SK-N-SH (cell line): ENCODE measurements at regions not wholly inside any gene's neighbourhood (a gene's known extent, or its start where the extent isn't known, plus 50 kb on each side); places are given as distances from the start of the nearest gene placed in this dataset.

Experiments
- CTCF ChIA-PET: fragments of 300-600, 350-600 bp; formaldehyde crosslinking; extraction: SDS; loops from one replicate; lab custom pipeline; 2021; lab: Yijun Ruan, JAX
- POLR2A ChIA-PET: fragments of 350-600 bp; sonication (Branson Sonifier 250); formaldehyde crosslinking; extraction: SDS; loops from one replicate; lab custom pipeline; 2020; ENCODE audit warnings: antibody characterized with exemption, inconsistent platforms; lab: Yijun Ruan, JAX
- DNase-seq: peaks from one replicate; pipeline ENCODE4 v3.0.0; 2012
- H2AFZ ChIP-seq: fragments of 200-600 bp; sonication (generic); 2 replicates; pipeline ENCODE4 v1.8.1; 2016; ENCODE audit warnings: antibody characterized with exemption, mild to moderate bottlenecking, low read depth
- H3F3A ChIP-seq: fragments of 200-600 bp; sonication (generic); replicated peaks from 2 replicates; pipeline ENCODE3; 2016; ENCODE audit warnings: antibody characterized with exemption, mild to moderate bottlenecking; ENCODE audit not compliant: insufficient read depth
- H3K27ac ChIP-seq, 2 experiments: fragments of 200-500 bp in 1 of 2; fragments of 200-600 bp in 1 of 2; sonication (Bioruptor generic) in 1 of 2; sonication (generic), shearing (Covaris generic) in 1 of 2; 2 replicates each; pipeline versions ENCODE4 v1.5.1 to v1.6.1; 2014 to 2016; ENCODE audit warnings: low read depth in 2 of 2, inconsistent platforms in 1 of 2, low read length in 1 of 2, mild to moderate bottlenecking in 1 of 2, mixed read lengths in 1 of 2
- H3K27me3 ChIP-seq: fragments of 200-600 bp; sonication (generic), shearing (Covaris generic); 2 replicates; pipeline ENCODE4 v1.6.1; 2016; ENCODE audit warnings: mixed run types; ENCODE audit not compliant: insufficient read depth
- H3K36me3 ChIP-seq, 2 experiments: fragments of 200-500 bp in 1 of 2; fragments of 200-600 bp in 1 of 2; sonication (Bioruptor generic) in 1 of 2; sonication (generic) in 1 of 2; replicated peaks in 1 of 2; 2 replicates each; pipeline versions ENCODE3 to v1.5.1; 2014 to 2016; ENCODE audit warnings: low read length in 1 of 2, mild to moderate bottlenecking in 1 of 2; ENCODE audit not compliant: insufficient read depth in 2 of 2, control insufficient read depth in 1 of 2
- H3K4me1 ChIP-seq, 2 experiments: fragments of 200-500 bp in 1 of 2; fragments of 200-600 bp in 1 of 2; sonication (Bioruptor generic) in 1 of 2; sonication (generic), shearing (Covaris generic) in 1 of 2; 2 replicates each; pipeline versions ENCODE4 v1.5.1 to v1.6.1; 2014 to 2016; ENCODE audit warnings: low read depth in 1 of 2, low read length in 1 of 2, mixed run types in 1 of 2; ENCODE audit not compliant: insufficient read depth in 2 of 2, control insufficient read depth in 1 of 2
- H3K4me2 ChIP-seq: fragments of 200-600 bp; sonication (generic), shearing (Covaris generic); 2 replicates; pipeline ENCODE4 v1.6.1; 2017; ENCODE audit warnings: mixed run types
- H3K4me3 ChIP-seq, 2 experiments: fragments of 200-500 bp in 1 of 2; fragments of 200-600 bp in 1 of 2; sonication (Bioruptor generic) in 1 of 2; sonication (generic), shearing (Covaris generic) in 1 of 2; 2 replicates each; pipeline versions ENCODE4 v1.5.1 to v1.8.1; 2014 to 2016; ENCODE audit warnings: low read depth in 2 of 2, inconsistent platforms in 1 of 2, low read length in 1 of 2, mild to moderate bottlenecking in 1 of 2, mixed read lengths in 1 of 2, moderate library complexity in 1 of 2
- H3K79me2 ChIP-seq: fragments of 200-600 bp; sonication (generic); 2 replicates; pipeline ENCODE4 v1.8.1; 2017; ENCODE audit warnings: mild to moderate bottlenecking; ENCODE audit not compliant: insufficient read depth
- H3K9ac ChIP-seq: fragments of 200-600 bp; sonication (generic); 2 replicates; pipeline ENCODE4 v1.6.1; 2017; ENCODE audit warnings: mixed run types
- H3K9me2 ChIP-seq: fragments of 200-600 bp; sonication (generic); 2 replicates; pipeline ENCODE4 v1.6.1; 2017; ENCODE audit warnings: mixed run types
- H3K9me3 ChIP-seq: fragments of 200-600 bp; sonication (generic); 2 replicates; pipeline ENCODE4 v1.6.1; 2017; ENCODE audit warnings: mixed run types, mild to moderate bottlenecking, moderate library complexity
- H4K20me1 ChIP-seq: fragments of 200-600 bp; sonication (generic); 2 replicates; pipeline ENCODE4 v1.6.1; 2017; ENCODE audit warnings: mild to moderate bottlenecking, mixed run types; ENCODE audit not compliant: insufficient read depth
- ELF1 ChIP-seq: IDR thresholded peaks from 2 replicates; pipeline ENCODE4 v1.4.0; 2012
- GABPA ChIP-seq: IDR thresholded peaks from 2 replicates; pipeline ENCODE4 v1.4.0; 2012; ENCODE audit warnings: low read depth, mild to moderate bottlenecking
- GATA2 ChIP-seq: sonication (generic); formaldehyde crosslinking; IDR thresholded peaks from 2 replicates; pipeline ENCODE4 v1.5.0; 2020; ENCODE audit warnings: mild to moderate bottlenecking, missing genetic modification reagents
- MEF2A ChIP-seq: IDR thresholded peaks from 2 replicates; pipeline ENCODE4 v1.4.0; 2012; ENCODE audit warnings: low read depth, borderline replicate concordance
- POLR2AphosphoS5 ChIP-seq: IDR thresholded peaks from 2 replicates; pipeline ENCODE4 v1.6.1; 2012; ENCODE audit warnings: low read depth, low read length
- RAD21 ChIP-seq: IDR thresholded peaks from 2 replicates; pipeline ENCODE4 v1.6.1; 2012; ENCODE audit warnings: mild to moderate bottlenecking, low read length
- RFX5 ChIP-seq: IDR thresholded peaks from 2 replicates; pipeline ENCODE4 v1.6.1; 2012; ENCODE audit warnings: mild to moderate bottlenecking, improper control_type of control experiment, low read length
- RXRA ChIP-seq: IDR thresholded peaks from 2 replicates; pipeline ENCODE4 v1.4.0; 2012; ENCODE audit warnings: low read depth, mild to moderate bottlenecking, borderline replicate concordance
- TAF1 ChIP-seq: IDR thresholded peaks from 2 replicates; pipeline ENCODE4 v1.6.1; 2012; ENCODE audit warnings: low read depth, mild to moderate bottlenecking, low read length, moderate library complexity, borderline replicate concordance
- TEAD4 ChIP-seq: IDR thresholded peaks from 2 replicates; pipeline ENCODE4 v1.4.0; 2012; ENCODE audit warnings: mild to moderate bottlenecking, borderline replicate concordance; ENCODE audit not compliant: insufficient read depth
- YY1 ChIP-seq: IDR thresholded peaks from 2 replicates; pipeline ENCODE4 v1.4.0; 2012; ENCODE audit warnings: low read depth, mild to moderate bottlenecking
- WGBS: methylation state at CpG from one replicate; pipeline ENCODE4 v1.1.6; 2017; ENCODE audit warnings: low lambda C conversion rate; 5-methylcytosine and 5-hydroxymethylcytosine counted together
- TF ChIP-seq, protein P1 (sequence below): IDR thresholded peaks from 2 replicates; pipeline ENCODE4; 2012
- TF ChIP-seq, protein P2 (sequence below): fragments of 150-350 bp; IDR thresholded peaks from 2 replicates; pipeline ENCODE4 v1.6.1; 2016; ENCODE audit warnings: mild to moderate bottlenecking, low read depth, low read length
- TF ChIP-seq, protein P3 (sequence below): fragments of 150-350 bp; IDR thresholded peaks from 2 replicates; pipeline ENCODE4 v1.6.1; 2017; ENCODE audit warnings: antibody characterized with exemption, low read length, low read depth, borderline replicate concordance
- TF ChIP-seq, protein P4 (sequence below): IDR thresholded peaks from 2 replicates; pipeline ENCODE4 v1.4.0; 2012; ENCODE audit warnings: low read depth, borderline replicate concordance

DNA sequence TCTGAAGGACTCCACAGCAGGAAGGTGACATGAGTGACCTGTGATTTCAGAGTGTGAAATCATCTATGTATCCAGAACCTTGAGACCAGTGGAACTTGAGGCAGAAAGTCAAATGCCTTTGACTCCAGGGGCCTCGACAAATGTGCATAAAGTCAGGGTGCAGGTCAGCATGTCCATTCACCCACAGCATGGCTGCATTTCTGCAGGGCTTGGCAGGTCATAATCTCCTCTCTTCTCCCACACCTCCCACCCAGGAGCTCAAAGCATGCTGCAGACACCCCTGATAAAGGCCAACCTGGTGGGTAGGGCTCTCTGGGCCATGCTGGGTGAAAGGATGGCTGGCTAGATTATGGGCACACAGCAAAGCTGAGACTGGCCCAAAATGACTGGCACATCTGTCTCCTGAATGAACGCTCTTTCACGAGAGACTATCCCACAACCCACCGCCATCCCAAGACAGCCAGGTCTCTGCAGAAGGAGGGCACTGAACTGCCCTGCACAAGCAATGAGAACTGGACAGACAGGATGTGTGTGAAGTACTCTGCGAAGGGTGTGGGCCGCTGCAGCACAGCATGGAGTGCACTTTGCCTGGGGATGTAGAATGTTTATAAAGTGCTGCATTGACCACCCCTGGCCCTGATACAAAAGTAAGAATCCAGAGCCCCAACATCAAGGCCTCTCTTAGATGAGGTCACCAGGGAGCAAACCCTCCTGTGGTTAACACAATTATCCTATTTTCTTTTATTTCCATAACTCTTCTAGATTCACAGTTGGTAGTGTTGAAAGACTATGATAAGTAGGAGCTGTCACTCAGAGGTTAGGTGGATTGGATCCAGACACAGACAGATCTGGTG is 78.2 kb upstream of the NXT1 start:
- 27% methylated on average over 5 of the region's 6 CpGs for WGBS
- H3K27me3 ChIP-seq = peaks cover 18% of the 10 kb centered on the region
- H3K27ac ChIP-seq = no peak overlapping the region
- POLR2A ChIA-PET = no interaction called here
- no peak overlapping the region for H3K9ac ChIP-seq
- no peaks in the 10 kb centered on the region for H3K4me1 ChIP-seq
- CTCF ChIA-PET = no interaction called here
- peaks cover 0 to 4% of the 10 kb centered on the region in 2 experiments for H3K36me3 ChIP-seq
- H3K79me2 ChIP-seq = no peaks in the 10 kb centered on the region
- H3K9me2 ChIP-seq = no peaks in the 10 kb centered on the region
- no peak overlapping the region for H2AFZ ChIP-seq
- TF ChIP-seq RFX5 (no peak), YY1 (no peak), TEAD4 (no peak), GATA2 (no peak), POLR2AphosphoS5 (no peak), GABPA (no peak), RAD21 (no peak), ELF1 (no peak)
- TF ChIP-seq, protein P1, sequence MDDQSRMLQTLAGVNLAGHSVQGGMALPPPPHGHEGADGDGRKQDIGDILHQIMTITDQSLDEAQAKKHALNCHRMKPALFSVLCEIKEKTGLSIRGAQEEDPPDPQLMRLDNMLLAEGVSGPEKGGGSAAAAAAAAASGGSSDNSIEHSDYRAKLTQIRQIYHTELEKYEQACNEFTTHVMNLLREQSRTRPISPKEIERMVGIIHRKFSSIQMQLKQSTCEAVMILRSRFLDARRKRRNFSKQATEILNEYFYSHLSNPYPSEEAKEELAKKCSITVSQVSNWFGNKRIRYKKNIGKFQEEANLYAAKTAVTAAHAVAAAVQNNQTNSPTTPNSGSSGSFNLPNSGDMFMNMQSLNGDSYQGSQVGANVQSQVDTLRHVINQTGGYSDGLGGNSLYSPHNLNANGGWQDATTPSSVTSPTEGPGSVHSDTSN = no peak
- TF ChIP-seq, protein P2, sequence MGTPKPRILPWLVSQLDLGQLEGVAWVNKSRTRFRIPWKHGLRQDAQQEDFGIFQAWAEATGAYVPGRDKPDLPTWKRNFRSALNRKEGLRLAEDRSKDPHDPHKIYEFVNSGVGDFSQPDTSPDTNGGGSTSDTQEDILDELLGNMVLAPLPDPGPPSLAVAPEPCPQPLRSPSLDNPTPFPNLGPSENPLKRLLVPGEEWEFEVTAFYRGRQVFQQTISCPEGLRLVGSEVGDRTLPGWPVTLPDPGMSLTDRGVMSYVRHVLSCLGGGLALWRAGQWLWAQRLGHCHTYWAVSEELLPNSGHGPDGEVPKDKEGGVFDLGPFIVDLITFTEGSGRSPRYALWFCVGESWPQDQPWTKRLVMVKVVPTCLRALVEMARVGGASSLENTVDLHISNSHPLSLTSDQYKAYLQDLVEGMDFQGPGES = no peak
- TF ChIP-seq, protein P3, sequence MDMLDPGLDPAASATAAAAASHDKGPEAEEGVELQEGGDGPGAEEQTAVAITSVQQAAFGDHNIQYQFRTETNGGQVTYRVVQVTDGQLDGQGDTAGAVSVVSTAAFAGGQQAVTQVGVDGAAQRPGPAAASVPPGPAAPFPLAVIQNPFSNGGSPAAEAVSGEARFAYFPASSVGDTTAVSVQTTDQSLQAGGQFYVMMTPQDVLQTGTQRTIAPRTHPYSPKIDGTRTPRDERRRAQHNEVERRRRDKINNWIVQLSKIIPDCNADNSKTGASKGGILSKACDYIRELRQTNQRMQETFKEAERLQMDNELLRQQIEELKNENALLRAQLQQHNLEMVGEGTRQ = no peak
- TF ChIP-seq, protein P4, sequence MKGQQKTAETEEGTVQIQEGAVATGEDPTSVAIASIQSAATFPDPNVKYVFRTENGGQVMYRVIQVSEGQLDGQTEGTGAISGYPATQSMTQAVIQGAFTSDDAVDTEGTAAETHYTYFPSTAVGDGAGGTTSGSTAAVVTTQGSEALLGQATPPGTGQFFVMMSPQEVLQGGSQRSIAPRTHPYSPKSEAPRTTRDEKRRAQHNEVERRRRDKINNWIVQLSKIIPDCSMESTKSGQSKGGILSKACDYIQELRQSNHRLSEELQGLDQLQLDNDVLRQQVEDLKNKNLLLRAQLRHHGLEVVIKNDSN = no peak
- no peaks in the 10 kb centered on the region for H3F3A ChIP-seq
- H3K4me3 ChIP-seq = no peak overlapping the region
- DNase-seq = no peak
- H3K4me2 ChIP-seq = no peak overlapping the region
- H3K9me3 ChIP-seq = no peaks in the 10 kb centered on the region
- no peaks in the 10 kb centered on the region for H4K20me1 ChIP-seq

DNA sequence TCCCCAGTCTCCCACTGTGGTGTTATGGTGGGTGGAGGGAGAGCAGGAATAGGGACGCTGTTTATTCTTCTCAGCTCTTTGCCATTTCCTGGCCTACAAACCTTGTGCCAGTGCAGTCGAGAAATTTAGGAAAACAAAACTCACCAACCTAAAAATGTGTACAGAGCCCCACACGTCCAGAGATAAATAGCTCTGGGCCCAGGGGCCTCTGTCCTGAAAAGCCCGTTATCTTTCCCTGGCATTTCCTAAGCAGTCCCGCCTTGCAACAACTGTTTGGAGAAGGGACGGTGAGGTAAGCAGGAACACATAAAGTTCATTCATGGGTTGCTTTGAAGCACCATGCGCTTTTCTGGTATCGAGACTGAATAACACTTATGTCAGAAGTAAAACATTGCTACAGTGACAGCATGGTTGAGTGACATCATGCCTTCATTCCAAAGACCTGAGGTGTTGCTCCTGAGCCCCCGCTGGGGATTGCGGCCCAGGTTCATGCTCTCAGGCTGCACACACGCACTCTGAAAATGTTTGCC is 80.1 kb upstream of the NXT1 start:
- Histone ChIP-seq H3K4me2 (no peak overlapping the region), H3K9me2 (no peaks in the 10 kb centered on the region), H3K4me1 (no peaks in the 10 kb centered on the region), H3K9me3 (no peaks in the 10 kb centered on the region), H3K79me2 (no peaks in the 10 kb centered on the region), H4K20me1 (no peaks in the 10 kb centered on the region), H2AFZ (peak overlapping the region; percentile 11; the same call in 1 of the 2 replicates), H3K27ac (no peak overlapping the region), H3K27me3 (peaks cover 18% of the 10 kb centered on the region), H3F3A (no peaks in the 10 kb centered on the region), H3K4me3 (no peak overlapping the region), H3K9ac (no peak overlapping the region), H3K36me3 (peaks cover 0 to 4% of the 10 kb centered on the region in 2 experiments)
- POLR2A ChIA-PET = no interaction called here
- DNase-seq = no peak
- 27% methylated on average over 11 of the region's 11 CpGs for WGBS
- CTCF ChIA-PET = no interaction called here
- TF ChIP-seq MEF2A (no peak), RXRA (no peak), TAF1 (no peak)
- TF ChIP-seq, protein P1 = no peak
